ENCODE measurements at regions not wholly inside any gene's neighbourhood (a gene's known extent, or its start where the extent isn't known, plus 50 kb on each side); places are given as distances from the start of the nearest gene placed in this dataset.

- Histone ChIP-seq H3K4me3 (ENCODE audit: control insufficient read depth in 2 of 3, extremely low read depth in 1 of 3, insufficient read depth in 2 of 3, low read depth in 1 of 3, low read length in 3 of 3) (no peak overlapping the region), H3K36me3 (ENCODE audit: control insufficient read depth in 2 of 2, extremely low read depth in 1 of 2, insufficient read depth in 2 of 2, low read length in 2 of 2) (no peaks in the 10 kb centered on the region), H3K4me1 (ENCODE audit: control insufficient read depth, extremely low read depth, insufficient read depth, low read length) (peaks cover 18% of the 10 kb centered on the region), H3K4me2 (ENCODE audit: control insufficient read depth, extremely low read depth, insufficient read depth, low read depth, low read length) (peak overlapping the region; percentile 56), H3K27ac (ENCODE audit: control insufficient read depth, insufficient read depth, low read length) (no peak overlapping the region), H3K27me3 (ENCODE audit: control insufficient read depth, extremely low read depth, insufficient read depth, low read length) (no peaks in the 10 kb centered on the region), H3K79me2 (ENCODE audit: control insufficient read depth, insufficient read depth, low read length) (no peaks in the 10 kb centered on the region), H3K9me3 (ENCODE audit: control insufficient read depth, low read depth, low read length) (peaks cover 16% of the 10 kb centered on the region), H4K20me1 (ENCODE audit: control insufficient read depth, extremely low read depth, insufficient read depth, low read length) (no peaks in the 10 kb centered on the region), H3K9ac (ENCODE audit: control insufficient read depth, extremely low read depth, insufficient read depth, low read length) (no peak overlapping the region), H2AFZ (ENCODE audit: control insufficient read depth, low read length) (no peak overlapping the region), H3K9me1 (ENCODE audit: control insufficient read depth, extremely low read depth, insufficient read depth, low read length) (no peaks in the 10 kb centered on the region)
- DNase-seq (ENCODE audit: low read depth, low spot score) (peak; percentile 57), FAIRE-seq (peak; percentile 98)
- dilution Hi-C loops (cut with MboI; ENCODE audit: extremely low pct_ligation_motif_present, low sequenced_read_pairs): no loop called here
- TF ChIP-seq EZH2 (IDR thresholded peaks at IDR 0.05; ENCODE audit: low read length): no peak
- TF ChIP-seq CTCF (optimal IDR thresholded peaks at IDR 0.05 in 1 of 3, IDR thresholded peaks at IDR 0.05 in 1 of 3, conservative IDR thresholded peaks at IDR 0.05 in 1 of 3; ENCODE audit: extremely low read depth in 1 of 3, insufficient read depth in 2 of 3, low read length in 3 of 3): no peak
These were observed 82.7 kb downstream of the SLC10A2 start for GRCh38 chr13:102983496-102983895.

GRCh38 chr13:102980331-102980982 is 85.8 kb downstream of the SLC10A2 start:
- Histone ChIP-seq H3K9me3 (ENCODE audit: control insufficient read depth, low read depth, low read length) (peaks cover 2% of the 10 kb centered on the region), H3K27me3 (ENCODE audit: control insufficient read depth, extremely low read depth, insufficient read depth, low read length) (no peaks in the 10 kb centered on the region), H3K4me2 (ENCODE audit: control insufficient read depth, extremely low read depth, insufficient read depth, low read depth, low read length) (no peak overlapping the region), H3K4me3 (ENCODE audit: control insufficient read depth in 2 of 3, extremely low read depth in 1 of 3, insufficient read depth in 2 of 3, low read depth in 1 of 3, low read length in 3 of 3) (no peak overlapping the region), H3K36me3 (ENCODE audit: control insufficient read depth in 2 of 2, extremely low read depth in 1 of 2, insufficient read depth in 2 of 2, low read length in 2 of 2) (no peaks in the 10 kb centered on the region), H3K9me1 (ENCODE audit: control insufficient read depth, extremely low read depth, insufficient read depth, low read length) (no peaks in the 10 kb centered on the region), H3K4me1 (ENCODE audit: control insufficient read depth, extremely low read depth, insufficient read depth, low read length) (peaks cover 18% of the 10 kb centered on the region), H2AFZ (ENCODE audit: control insufficient read depth, low read length) (no peak overlapping the region), H3K79me2 (ENCODE audit: control insufficient read depth, insufficient read depth, low read length) (no peaks in the 10 kb centered on the region), H4K20me1 (ENCODE audit: control insufficient read depth, extremely low read depth, insufficient read depth, low read length) (no peaks in the 10 kb centered on the region), H3K9ac (ENCODE audit: control insufficient read depth, extremely low read depth, insufficient read depth, low read length) (no peak overlapping the region), H3K27ac (ENCODE audit: control insufficient read depth, insufficient read depth, low read length) (no peak overlapping the region)
- TF ChIP-seq EZH2 (IDR thresholded peaks at IDR 0.05; ENCODE audit: low read length) (no peak), CTCF (optimal IDR thresholded peaks at IDR 0.05 in 1 of 3, IDR thresholded peaks at IDR 0.05 in 1 of 3, conservative IDR thresholded peaks at IDR 0.05 in 1 of 3; ENCODE audit: extremely low read depth in 1 of 3, insufficient read depth in 2 of 3, low read length in 3 of 3) (no peak)
- DNase-seq (ENCODE audit: low read depth, low spot score) (no peak), FAIRE-seq (peak; percentile 17)
- dilution Hi-C loops (cut with MboI; ENCODE audit: extremely low pct_ligation_motif_present, low sequenced_read_pairs): no loop called here

Measured in keratinocyte (primary cell).